ENCODE measurements at regions not wholly inside any gene's neighbourhood (a gene's known extent, or its start where the extent isn't known, plus 50 kb on each side); places are given as distances from the start of the nearest gene placed in this dataset.
A peak's percentile ranks its signal among the peaks of the same experiment; 100 is the strongest.
"Not testable (repeated sequence)": the region's sequence is repeated elsewhere in the genome, so short reads cannot be mapped to it uniquely, and the experiment has no call there.

DNA sequence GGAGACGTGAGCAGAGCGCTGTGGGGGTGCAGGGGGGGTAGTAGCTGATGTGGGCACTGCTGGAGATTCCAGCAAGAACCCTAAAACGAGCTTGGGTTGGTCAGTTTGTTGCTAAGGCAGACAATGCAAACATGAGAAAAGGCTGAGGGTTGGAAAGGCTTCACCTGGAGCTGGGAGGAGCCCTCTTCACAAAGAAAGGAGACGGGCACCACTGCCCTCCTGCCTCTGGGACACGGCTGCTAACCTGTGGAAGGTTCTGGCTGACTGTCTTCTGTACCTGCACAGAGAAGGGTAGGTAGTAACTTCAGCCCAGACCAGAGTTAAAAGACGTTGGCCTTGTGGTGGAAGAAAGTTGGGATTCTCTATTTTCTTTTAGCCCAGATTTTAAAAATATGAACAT is 108.7 kb downstream of the SUCLA2 start:
- no peaks in the 10 kb centered on the region for H3K27me3 Mint-ChIP-seq
- H3K4me1 Mint-ChIP-seq (ENCODE audit: low read depth) = peaks cover 6% of the 10 kb centered on the region
- POLR2A ChIA-PET = no interaction called here
- CTCF ChIA-PET = no interaction called here
- no peak overlapping the region for H3K4me3 Mint-ChIP-seq
- intact Hi-C loops (cut with micrococcal nuclease) = no loop called here
- no peaks in the 10 kb centered on the region for H3K9me3 Mint-ChIP-seq
- no peak for DNase-seq
- no peaks in the 10 kb centered on the region for H3K36me3 Mint-ChIP-seq
- H3K27ac Mint-ChIP-seq = no peak overlapping the region

DNA sequence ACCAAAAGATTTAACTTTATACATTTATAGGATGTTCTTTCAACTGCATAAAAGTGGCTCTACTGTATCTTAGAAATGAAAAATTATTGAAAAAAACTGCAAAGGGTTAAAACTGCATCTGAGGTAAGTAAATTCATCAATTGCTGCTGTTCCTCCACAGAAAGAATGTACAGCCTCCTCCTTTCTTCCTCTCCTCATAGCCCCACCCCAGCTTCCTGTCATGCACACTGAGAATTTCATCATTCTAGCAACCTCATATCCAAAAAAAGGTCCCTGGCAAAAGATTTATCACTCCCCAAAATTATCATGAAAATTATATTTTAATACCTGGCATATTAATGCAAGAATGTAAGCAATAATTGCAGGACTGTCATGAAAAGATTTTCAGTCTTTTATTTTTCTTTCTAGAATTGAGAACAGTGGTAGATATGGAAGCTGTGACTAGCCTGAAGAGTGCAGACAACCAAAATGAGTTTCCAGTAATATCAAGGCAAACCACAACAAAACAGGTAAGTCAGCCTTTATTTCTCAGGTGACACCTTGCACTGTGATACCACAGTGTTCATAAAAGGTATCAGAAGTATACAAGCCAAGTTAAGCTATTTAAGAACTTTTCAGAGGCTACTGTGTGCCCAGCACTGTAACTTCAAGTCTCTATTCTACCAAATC is 110.8 kb downstream of the SUCLA2 start:
- no peak overlapping the region for H3K4me3 Mint-ChIP-seq
- CTCF ChIA-PET = no interaction called here
- no peak for DNase-seq
- peaks cover 6% of the 10 kb centered on the region for H3K4me1 Mint-ChIP-seq (ENCODE audit: low read depth)
- POLR2A ChIA-PET = no interaction called here
- no peaks in the 10 kb centered on the region for H3K9me3 Mint-ChIP-seq
- H3K27me3 Mint-ChIP-seq = no peaks in the 10 kb centered on the region
- H3K36me3 Mint-ChIP-seq = peaks cover 1% of the 10 kb centered on the region
- H3K27ac Mint-ChIP-seq = peak overlapping the region; percentile 8
- intact Hi-C loops (cut with micrococcal nuclease) = no loop called here

DNA sequence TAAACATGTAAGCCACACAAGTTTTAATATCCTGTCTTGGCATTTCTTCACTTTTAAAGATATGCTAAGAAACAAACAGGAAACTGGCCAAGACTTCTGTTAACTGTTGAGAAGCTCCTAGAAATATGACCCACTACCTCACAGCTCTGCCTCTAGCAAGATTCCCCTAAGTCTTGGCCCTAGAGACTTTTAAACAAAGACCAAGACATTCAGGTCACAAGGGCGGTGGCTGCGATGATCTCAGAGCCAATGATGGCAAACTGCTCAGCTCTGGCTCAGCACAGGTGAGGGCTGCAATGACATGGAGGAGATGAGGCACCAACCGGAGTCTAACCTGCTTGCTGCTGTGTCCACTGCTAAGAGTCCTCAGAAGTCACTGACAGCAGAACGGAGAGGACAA is 114.8 kb downstream of the SUCLA2 start:
- CTCF ChIA-PET = no interaction called here
- intact Hi-C loops (cut with micrococcal nuclease) = no loop called here

DNA sequence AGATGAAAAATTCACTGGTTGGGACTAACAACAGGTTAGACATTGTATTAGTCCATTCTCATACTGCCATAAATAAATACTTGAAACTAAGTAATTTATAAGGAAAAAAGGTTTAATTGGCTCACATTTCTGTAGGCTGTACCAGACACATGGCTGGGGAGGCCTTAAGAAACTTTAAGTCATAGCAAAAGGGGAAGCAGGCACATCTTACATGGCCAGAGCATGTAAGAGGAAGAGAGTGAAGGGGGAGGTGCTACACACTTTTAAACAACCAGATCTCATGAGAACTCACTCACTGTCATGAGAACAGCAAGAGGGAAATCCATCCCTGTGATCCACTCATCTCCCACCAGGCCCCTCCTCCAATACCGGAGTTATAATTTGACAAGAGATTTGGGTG is 125.9 kb downstream of the SUCLA2 start:
- H3K27me3 Mint-ChIP-seq = no peaks in the 10 kb centered on the region
- POLR2A ChIA-PET = no interaction called here
- CTCF ChIA-PET = no interaction called here
- H3K4me1 Mint-ChIP-seq (ENCODE audit: low read depth) = no peaks in the 10 kb centered on the region
- no peak overlapping the region for H3K4me3 Mint-ChIP-seq
- DNase-seq = no peak
- intact Hi-C loops (cut with micrococcal nuclease) = no loop called here
- no peak overlapping the region for H3K27ac Mint-ChIP-seq
- peaks cover 8% of the 10 kb centered on the region for H3K36me3 Mint-ChIP-seq
- peaks cover 16% of the 10 kb centered on the region for H3K9me3 Mint-ChIP-seq

More for the DNA sequence above, 114.8 kb downstream of the SUCLA2 start:
- POLR2A ChIA-PET = no interaction called here
- no peak overlapping the region for H3K4me3 Mint-ChIP-seq
- H3K27ac Mint-ChIP-seq = no peak overlapping the region
- H3K27me3 Mint-ChIP-seq = no peaks in the 10 kb centered on the region
- H3K36me3 Mint-ChIP-seq = peaks cover 1% of the 10 kb centered on the region
- H3K9me3 Mint-ChIP-seq = no peaks in the 10 kb centered on the region
- H3K4me1 Mint-ChIP-seq (ENCODE audit: low read depth) = peaks cover 6% of the 10 kb centered on the region
- no peak for DNase-seq

DNA sequence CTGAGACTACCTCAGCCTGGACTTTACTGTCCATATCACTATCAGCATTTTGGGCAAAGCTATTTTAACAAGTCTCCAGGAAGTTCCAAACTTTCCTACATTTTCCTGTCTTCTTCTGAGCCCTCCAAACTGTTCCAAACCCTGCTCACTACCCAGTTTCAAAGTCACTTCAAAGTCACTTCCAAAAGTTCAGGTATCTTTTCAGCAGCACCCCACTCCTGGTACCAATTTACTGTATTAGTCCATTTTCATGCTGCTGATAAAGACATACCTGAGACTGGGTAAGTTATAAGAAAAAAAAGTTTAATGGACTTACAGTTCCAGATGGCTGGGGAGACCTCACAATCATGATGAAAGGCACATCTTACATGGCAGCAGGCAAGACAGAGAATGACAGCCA is 127.1 kb downstream of the SUCLA2 start:
- POLR2A ChIA-PET; DNase-seq; H3K27ac Mint-ChIP-seq; H3K4me3 Mint-ChIP-seq; H3K4me1 Mint-ChIP-seq (ENCODE audit: low read depth); CTCF ChIA-PET; H3K27me3 Mint-ChIP-seq; intact Hi-C loops (cut with micrococcal nuclease); H3K36me3 Mint-ChIP-seq: not testable (repeated sequence)
- H3K9me3 Mint-ChIP-seq = peaks cover 16% of the 10 kb centered on the region

DNA sequence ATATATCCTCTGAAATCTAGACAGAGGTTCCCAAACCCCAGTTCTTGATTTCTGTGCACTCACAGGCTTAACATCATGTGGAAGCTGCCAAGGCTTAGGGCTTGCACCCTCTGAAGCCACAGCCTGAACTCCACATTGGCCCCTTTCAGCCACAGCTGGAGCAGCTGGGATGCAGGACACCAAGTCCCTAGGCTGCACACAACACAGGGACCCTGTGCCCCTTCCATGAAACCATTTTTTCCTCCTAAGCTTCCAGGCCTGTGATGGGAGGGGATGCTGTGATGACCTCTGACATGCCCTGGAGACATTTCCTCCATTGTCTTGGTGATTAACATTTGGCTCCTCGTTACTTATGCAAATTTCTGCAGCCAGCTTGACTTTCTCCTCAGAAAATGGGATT is 127.8 kb downstream of the SUCLA2 start:
- H3K27me3 Mint-ChIP-seq; DNase-seq; POLR2A ChIA-PET; H3K27ac Mint-ChIP-seq; H3K4me1 Mint-ChIP-seq (ENCODE audit: low read depth); H3K36me3 Mint-ChIP-seq; H3K4me3 Mint-ChIP-seq; CTCF ChIA-PET; intact Hi-C loops (cut with micrococcal nuclease): not testable (repeated sequence)
- H3K9me3 Mint-ChIP-seq = peaks cover 16% of the 10 kb centered on the region

DNA sequence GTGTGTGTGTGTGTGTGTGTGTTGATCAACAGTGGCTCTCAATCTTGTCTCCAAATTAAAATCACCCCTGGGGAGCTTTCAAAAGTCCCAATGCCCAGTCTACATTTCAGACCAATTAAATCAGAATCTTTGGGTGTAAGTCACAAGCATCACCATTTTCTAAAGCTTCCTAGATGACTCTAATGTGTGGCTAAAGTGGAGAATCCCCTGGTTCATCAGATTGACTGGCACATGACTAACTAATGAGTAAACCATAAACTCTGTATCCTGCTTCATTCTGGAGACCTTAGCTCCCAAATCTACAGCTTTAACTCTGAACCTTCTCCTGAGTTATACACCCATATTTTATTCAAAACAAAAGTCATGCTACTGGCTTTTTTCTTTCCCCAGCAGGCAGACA is 131.3 kb downstream of the SUCLA2 start:
- no peak overlapping the region for H3K4me3 Mint-ChIP-seq
- peaks cover 13% of the 10 kb centered on the region for H3K9me3 Mint-ChIP-seq
- DNase-seq = no peak
- POLR2A ChIA-PET = no interaction called here
- intact Hi-C loops (cut with micrococcal nuclease) = no loop called here
- CTCF ChIA-PET = no interaction called here
- H3K27ac Mint-ChIP-seq = no peak overlapping the region
- H3K4me1 Mint-ChIP-seq (ENCODE audit: low read depth) = no peaks in the 10 kb centered on the region
- H3K27me3 Mint-ChIP-seq = no peaks in the 10 kb centered on the region
- peaks cover 8% of the 10 kb centered on the region for H3K36me3 Mint-ChIP-seq

DNA sequence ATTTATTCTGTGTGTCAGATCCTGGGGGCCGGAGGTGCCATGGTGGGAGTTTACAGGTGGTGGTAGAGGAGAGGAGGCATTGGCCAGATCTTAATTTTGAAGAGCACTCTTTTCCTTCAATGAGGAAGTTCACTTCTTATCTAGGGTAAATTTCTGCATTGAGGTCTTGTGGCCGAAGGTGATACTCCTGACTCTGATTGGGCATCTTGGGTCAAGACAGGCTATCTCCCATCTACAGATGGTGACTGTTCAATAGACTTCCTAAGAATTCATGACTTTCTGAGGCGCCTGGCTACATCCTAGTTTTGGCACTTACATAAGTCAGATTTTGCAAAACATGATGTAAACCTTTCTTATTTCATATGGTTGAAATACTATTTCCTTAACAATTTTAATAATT is 135.2 kb downstream of the SUCLA2 start:
- no peaks in the 10 kb centered on the region for H3K4me1 Mint-ChIP-seq (ENCODE audit: low read depth)
- no peak overlapping the region for H3K27ac Mint-ChIP-seq
- ChIA-PET CTCF (no interaction called here), POLR2A (no interaction called here)
- H3K27me3 Mint-ChIP-seq = peaks cover 2% of the 10 kb centered on the region
- no peaks in the 10 kb centered on the region for H3K9me3 Mint-ChIP-seq
- no peak for DNase-seq
- no peak overlapping the region for H3K4me3 Mint-ChIP-seq
- intact Hi-C loops (cut with micrococcal nuclease) = no loop called here
- H3K36me3 Mint-ChIP-seq = peaks cover 5% of the 10 kb centered on the region

DNA sequence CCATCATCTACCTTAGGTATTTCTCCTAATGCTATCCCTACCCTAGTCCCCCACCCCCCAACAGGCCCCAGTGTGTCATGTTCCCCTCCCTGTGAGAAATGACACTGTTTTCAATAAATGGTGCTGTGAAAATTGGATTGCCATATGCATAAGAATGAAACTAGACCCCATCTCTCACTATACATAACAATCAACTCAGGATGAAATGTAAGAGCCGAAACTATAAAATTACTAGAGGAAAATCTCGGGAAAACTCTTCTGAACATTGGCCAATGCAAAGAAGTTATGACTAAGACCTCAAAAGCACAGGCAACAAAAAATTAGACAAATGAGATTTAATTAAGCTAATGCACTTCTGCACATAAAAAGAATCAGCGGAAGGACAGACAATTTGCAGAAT is 138.2 kb downstream of the SUCLA2 start:
- Mint-ChIP-seq H3K4me1 (ENCODE audit: low read depth) (no peaks in the 10 kb centered on the region), H3K36me3 (peaks cover 5% of the 10 kb centered on the region), H3K27me3 (peaks cover 4% of the 10 kb centered on the region), H3K4me3 (no peak overlapping the region), H3K9me3 (no peaks in the 10 kb centered on the region), H3K27ac (no peak overlapping the region)
- ChIA-PET CTCF (no interaction called here), POLR2A (no interaction called here)
- intact Hi-C loops (cut with micrococcal nuclease) = no loop called here
- DNase-seq = no peak

DNA sequence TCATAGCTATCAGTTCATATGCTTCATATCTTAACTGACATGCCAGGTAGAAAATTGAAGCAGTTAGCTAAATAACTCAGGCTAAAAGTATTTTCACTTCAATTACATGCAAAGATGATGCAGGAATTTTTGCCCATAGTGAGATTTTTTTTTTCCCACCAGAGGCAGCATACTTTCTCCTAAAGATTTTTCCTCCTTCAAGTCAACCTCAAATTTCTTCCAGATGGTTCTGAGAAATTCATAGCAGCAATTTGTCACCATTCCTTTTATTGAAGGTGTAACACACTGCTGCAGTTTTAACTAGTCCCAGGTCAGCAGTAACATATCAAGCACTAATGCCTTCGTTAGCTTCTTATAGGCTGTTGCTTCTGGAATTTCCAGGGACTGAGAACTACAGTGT is 141.9 kb downstream of the SUCLA2 start:
- CTCF ChIA-PET = interaction anchor here (0.8 kb wide), 1 partner anchor 19 kb away, joined by 3 read pairs; no protein-coding TSS in a partner anchor
- intact Hi-C loops (cut with micrococcal nuclease) = no loop called here
- Mint-ChIP-seq H3K4me1 (ENCODE audit: low read depth) (no peaks in the 10 kb centered on the region), H3K9me3 (no peaks in the 10 kb centered on the region), H3K4me3 (no peak overlapping the region), H3K27ac (no peak overlapping the region), H3K27me3 (peaks cover 4% of the 10 kb centered on the region), H3K36me3 (peaks cover 5% of the 10 kb centered on the region)
- DNase-seq = no peak
- POLR2A ChIA-PET = no interaction called here

DNA sequence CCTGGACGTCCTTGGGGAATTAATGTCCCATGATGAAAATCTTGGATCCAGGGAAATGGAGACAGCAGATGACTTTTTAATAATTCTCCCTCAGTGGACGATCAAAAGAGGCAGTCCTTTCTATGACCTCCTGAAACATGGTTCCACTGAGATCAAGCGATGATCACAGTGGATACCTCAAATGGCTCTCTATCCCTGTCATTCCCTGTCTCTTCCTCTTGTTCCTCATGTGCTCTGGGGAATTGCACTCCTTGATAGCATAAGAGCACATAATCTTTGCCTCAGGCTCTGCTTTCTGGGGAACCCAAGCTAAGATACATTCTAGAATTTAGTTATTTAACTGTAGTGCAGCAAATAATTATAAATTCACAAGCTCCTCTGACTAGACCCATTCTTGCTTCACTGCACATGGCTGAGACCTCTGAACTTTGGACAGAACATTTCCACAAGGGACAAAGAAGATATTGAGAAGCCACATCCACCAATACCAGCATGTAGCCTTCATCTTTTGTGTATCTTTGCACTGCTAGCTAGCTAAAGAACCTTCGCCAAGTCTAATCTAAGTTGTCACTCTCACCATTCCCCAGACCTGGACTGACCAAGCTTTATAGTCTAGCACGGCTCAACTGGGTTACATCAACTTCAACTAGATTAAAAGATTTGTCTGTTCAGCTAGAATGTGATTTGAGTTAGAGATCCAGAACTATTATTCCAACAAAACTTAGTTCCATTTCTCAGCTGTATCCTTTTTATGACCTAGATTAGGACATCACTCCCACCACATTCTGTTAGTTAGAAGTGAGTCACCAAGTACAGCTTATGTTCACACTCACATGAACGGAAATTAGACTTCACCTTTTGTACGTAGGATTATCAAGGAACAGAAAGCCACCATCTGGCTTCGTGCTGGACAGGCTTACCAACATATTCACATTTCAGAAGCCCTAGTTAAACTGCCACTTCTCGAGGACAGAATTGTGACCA is 142.7 kb downstream of the SUCLA2 start:
- no peak for DNase-seq
- H3K4me3 Mint-ChIP-seq = no peak overlapping the region
- no peaks in the 10 kb centered on the region for H3K4me1 Mint-ChIP-seq (ENCODE audit: low read depth)
- H3K9me3 Mint-ChIP-seq = no peaks in the 10 kb centered on the region
- H3K27ac Mint-ChIP-seq = no peak overlapping the region
- ChIA-PET POLR2A (no interaction called here), CTCF (no interaction called here)
- peaks cover 4% of the 10 kb centered on the region for H3K27me3 Mint-ChIP-seq
- H3K36me3 Mint-ChIP-seq = peaks cover 5% of the 10 kb centered on the region
- intact Hi-C loops (cut with micrococcal nuclease) = no loop called here

DNA sequence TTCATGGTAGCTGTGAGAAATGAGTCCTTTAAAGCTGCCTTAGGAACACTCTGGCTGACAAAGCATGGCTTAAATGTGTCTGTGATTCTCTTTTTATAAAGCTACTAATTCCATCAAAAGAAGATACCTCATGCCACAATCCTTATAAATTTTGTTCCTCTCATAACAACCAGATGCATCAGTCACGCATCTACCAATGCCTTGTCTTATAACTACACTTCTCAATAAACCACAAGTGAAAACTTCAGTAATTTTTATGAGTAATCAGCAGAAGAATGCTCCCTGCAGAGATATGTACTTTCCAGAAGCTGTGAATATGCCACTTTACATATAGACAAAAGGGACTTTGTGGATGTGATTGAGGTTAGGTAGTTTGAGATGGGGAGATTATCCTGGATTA is 147.8 kb downstream of the SUCLA2 start:
- Mint-ChIP-seq H3K36me3 (no peaks in the 10 kb centered on the region), H3K4me3 (no peak overlapping the region), H3K9me3 (no peaks in the 10 kb centered on the region), H3K27ac (no peak overlapping the region), H3K27me3 (no peaks in the 10 kb centered on the region), H3K4me1 (ENCODE audit: low read depth) (no peaks in the 10 kb centered on the region)
- CTCF ChIA-PET = no interaction called here
- intact Hi-C loops (cut with micrococcal nuclease) = no loop called here
- POLR2A ChIA-PET = no interaction called here
- DNase-seq = no peak

DNA sequence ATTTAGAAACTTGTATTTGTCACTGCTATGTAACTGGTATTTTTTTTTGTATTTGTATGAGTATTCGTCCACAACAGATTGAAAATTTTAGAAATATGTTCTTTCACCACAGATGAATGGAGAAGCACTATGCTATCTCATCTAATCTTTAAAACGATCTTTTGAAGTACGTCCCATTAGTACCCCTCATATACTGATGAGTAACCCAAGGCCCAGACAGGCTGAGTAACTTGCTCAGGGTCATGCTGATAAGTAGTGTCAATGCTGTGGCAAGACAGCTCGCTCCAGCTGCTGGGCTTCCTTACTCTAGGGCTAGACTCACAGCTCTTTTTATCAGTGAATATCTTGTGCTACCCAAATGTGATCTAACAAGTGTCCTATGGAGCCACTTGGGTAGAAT is 154.2 kb downstream of the SUCLA2 start:
- no peak for DNase-seq
- H3K27me3 Mint-ChIP-seq = no peaks in the 10 kb centered on the region
- no peaks in the 10 kb centered on the region for H3K4me1 Mint-ChIP-seq (ENCODE audit: low read depth)
- POLR2A ChIA-PET = no interaction called here
- no peak overlapping the region for H3K27ac Mint-ChIP-seq
- CTCF ChIA-PET = no interaction called here
- intact Hi-C loops (cut with micrococcal nuclease) = no loop called here
- H3K9me3 Mint-ChIP-seq = no peaks in the 10 kb centered on the region
- no peak overlapping the region for H3K4me3 Mint-ChIP-seq
- H3K36me3 Mint-ChIP-seq = no peaks in the 10 kb centered on the region
